ENCODE measurements at regions not wholly inside any gene's neighbourhood (a gene's known extent, or its start where the extent isn't known, plus 50 kb on each side); places are given as distances from the start of the nearest gene placed in this dataset.

DNA sequence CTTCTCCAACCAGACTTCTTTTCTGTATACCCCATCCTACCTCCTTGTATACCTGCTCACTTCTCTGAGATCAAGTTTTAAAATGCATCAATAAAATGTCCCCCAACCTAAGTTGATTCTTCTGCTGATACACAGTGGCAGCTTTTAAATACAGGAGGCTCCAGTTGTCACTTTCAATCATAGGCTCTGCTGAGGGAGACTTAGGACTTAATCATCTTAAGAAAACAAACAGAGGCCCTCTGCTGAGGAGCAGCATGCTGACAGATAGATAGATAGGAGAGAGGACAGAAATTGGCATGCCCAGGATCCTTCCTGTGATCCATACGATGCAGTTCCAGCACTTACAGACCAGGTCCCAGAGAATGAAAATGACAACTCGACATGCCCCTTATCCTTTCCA is 311.0 kb upstream of the PROX1 start:
- H3K27me3 Mint-ChIP-seq (ENCODE audit: unreplicated experiment) = no peaks in the 10 kb centered on the region
- TF ChIP-seq, protein P1, sequence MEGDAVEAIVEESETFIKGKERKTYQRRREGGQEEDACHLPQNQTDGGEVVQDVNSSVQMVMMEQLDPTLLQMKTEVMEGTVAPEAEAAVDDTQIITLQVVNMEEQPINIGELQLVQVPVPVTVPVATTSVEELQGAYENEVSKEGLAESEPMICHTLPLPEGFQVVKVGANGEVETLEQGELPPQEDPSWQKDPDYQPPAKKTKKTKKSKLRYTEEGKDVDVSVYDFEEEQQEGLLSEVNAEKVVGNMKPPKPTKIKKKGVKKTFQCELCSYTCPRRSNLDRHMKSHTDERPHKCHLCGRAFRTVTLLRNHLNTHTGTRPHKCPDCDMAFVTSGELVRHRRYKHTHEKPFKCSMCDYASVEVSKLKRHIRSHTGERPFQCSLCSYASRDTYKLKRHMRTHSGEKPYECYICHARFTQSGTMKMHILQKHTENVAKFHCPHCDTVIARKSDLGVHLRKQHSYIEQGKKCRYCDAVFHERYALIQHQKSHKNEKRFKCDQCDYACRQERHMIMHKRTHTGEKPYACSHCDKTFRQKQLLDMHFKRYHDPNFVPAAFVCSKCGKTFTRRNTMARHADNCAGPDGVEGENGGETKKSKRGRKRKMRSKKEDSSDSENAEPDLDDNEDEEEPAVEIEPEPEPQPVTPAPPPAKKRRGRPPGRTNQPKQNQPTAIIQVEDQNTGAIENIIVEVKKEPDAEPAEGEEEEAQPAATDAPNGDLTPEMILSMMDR (IDR thresholded peaks at IDR 0.05) = no peak
- no peak overlapping the region for H3K27ac Mint-ChIP-seq (ENCODE audit: unreplicated experiment)
- H3K4me1 Mint-ChIP-seq (ENCODE audit: unreplicated experiment) = no peaks in the 10 kb centered on the region
- no peaks in the 10 kb centered on the region for H3K36me3 Mint-ChIP-seq (ENCODE audit: unreplicated experiment)
- DNase-seq (ENCODE audit: extremely low spot score, unreplicated experiment) = no peak
- peaks cover 4% of the 10 kb centered on the region for H3K9me3 Mint-ChIP-seq (ENCODE audit: unreplicated experiment)
- no peak overlapping the region for H3K4me3 Mint-ChIP-seq (ENCODE audit: unreplicated experiment)

DNA sequence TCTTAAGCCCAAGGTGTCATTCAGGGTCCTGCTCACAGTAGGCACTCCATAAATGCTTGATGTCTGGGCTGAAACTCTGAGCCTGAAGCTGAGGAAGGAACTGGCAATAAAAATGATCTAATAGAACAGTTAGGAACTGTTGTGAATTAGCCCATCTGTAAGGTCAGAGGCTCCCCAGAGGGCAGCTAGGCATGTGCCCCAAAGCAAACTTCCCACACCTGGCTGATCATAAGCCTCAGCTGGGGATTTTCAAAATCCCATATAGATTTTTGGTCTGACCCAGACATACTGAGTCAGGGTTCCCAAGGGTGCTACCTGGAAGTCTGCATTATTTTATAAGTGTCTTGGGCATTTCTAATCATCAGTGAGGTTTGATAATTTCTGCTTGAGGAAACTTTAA is 309.4 kb upstream of the PROX1 start:
- H3K9me3 Mint-ChIP-seq (ENCODE audit: unreplicated experiment) = no peaks in the 10 kb centered on the region
- no peaks in the 10 kb centered on the region for H3K36me3 Mint-ChIP-seq (ENCODE audit: unreplicated experiment)
- no peak overlapping the region for H3K27ac Mint-ChIP-seq (ENCODE audit: unreplicated experiment)
- TF ChIP-seq, protein P1 (IDR thresholded peaks at IDR 0.05) = no peak
- no peak for DNase-seq (ENCODE audit: extremely low spot score, unreplicated experiment)
- no peak overlapping the region for H3K4me3 Mint-ChIP-seq (ENCODE audit: unreplicated experiment)
- H3K4me1 Mint-ChIP-seq (ENCODE audit: unreplicated experiment) = no peaks in the 10 kb centered on the region
- H3K27me3 Mint-ChIP-seq (ENCODE audit: unreplicated experiment) = no peaks in the 10 kb centered on the region

DNA sequence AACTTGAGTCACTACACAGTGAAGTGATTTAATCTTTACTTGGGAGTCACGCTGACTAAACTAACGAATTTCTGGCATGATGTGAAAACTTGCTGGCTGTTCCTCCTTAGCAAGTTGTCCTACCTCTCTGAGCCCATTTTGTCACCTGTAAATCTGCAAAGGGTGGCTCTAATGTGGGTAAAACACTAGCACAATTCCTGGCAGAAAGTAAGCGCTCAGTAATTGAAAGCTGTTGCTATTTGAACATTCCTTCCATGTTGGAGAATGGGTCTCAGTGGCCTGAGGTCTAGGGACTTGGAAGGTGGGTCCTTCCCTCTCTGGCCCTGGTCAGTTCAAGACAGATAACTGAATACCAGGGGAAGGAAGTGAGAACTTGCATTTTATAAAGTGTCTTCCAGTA is 309.0 kb upstream of the PROX1 start:
- Mint-ChIP-seq H3K9me3 (ENCODE audit: unreplicated experiment) (no peaks in the 10 kb centered on the region), H3K36me3 (ENCODE audit: unreplicated experiment) (no peaks in the 10 kb centered on the region), H3K4me3 (ENCODE audit: unreplicated experiment) (no peak overlapping the region), H3K27ac (ENCODE audit: unreplicated experiment) (no peak overlapping the region), H3K4me1 (ENCODE audit: unreplicated experiment) (no peaks in the 10 kb centered on the region), H3K27me3 (ENCODE audit: unreplicated experiment) (no peaks in the 10 kb centered on the region)
- DNase-seq (ENCODE audit: extremely low spot score, unreplicated experiment) = no peak
- TF ChIP-seq, protein P1 (IDR thresholded peaks at IDR 0.05) = no peak

DNA sequence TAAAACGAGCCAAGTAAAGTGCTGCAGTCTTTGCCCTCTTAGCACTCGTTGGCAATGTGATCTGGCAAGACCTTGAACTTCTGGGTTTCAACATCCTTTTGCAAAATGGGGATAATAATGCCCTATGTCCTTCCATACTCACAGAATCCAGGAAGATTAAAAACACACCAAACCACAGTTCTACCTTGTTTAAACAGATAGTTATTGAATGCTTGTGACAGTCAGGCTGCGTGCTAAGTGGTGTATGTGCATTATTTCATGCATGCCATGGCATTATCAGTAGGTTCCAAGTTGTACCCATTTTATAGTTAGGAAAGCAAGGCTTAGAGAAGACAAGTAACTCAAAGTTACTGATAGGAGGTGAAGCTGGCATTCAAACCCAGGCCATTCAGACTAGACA is 308.6 kb upstream of the PROX1 start:
- Mint-ChIP-seq H3K27me3 (ENCODE audit: unreplicated experiment) (no peaks in the 10 kb centered on the region), H3K9me3 (ENCODE audit: unreplicated experiment) (no peaks in the 10 kb centered on the region), H3K4me1 (ENCODE audit: unreplicated experiment) (no peaks in the 10 kb centered on the region), H3K27ac (ENCODE audit: unreplicated experiment) (no peak overlapping the region), H3K4me3 (ENCODE audit: unreplicated experiment) (no peak overlapping the region), H3K36me3 (ENCODE audit: unreplicated experiment) (no peaks in the 10 kb centered on the region)
- no peak for DNase-seq (ENCODE audit: extremely low spot score, unreplicated experiment)
- TF ChIP-seq, protein P1 (IDR thresholded peaks at IDR 0.05) = no peak

DNA sequence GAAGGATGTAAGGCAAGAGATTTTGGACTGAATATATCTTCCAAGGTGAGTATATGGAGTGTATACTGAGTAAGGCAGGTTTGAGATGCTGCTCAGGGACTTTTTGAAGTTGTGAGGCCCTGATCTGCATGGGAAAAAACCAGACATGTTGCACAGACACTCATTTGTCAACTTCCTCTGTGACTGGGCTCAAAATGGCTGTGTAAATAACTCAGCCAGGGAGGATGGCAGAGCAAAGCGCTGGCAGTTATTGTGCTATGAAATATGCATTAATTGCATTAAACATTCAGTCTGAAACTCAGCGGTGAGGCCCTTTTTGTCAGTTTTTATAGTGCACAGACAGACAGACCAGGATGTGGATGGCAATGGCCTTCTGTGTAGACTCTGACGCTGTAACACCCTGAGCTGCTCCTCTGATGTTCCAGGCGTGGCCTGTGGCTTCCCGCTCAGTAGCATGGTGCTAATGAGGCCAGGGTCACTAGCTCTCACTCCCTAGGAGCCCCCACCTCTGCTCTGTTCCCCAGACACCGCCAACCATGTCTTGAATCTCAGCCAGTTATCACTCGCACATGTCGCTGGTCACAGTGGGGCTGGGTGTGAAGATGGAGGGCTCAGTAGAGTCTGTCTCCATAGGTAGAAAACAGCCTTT is 307.0 kb upstream of the PROX1 start:
- H3K4me1 Mint-ChIP-seq (ENCODE audit: unreplicated experiment) = no peaks in the 10 kb centered on the region
- no peak overlapping the region for H3K27ac Mint-ChIP-seq (ENCODE audit: unreplicated experiment)
- no peaks in the 10 kb centered on the region for H3K9me3 Mint-ChIP-seq (ENCODE audit: unreplicated experiment)
- no peaks in the 10 kb centered on the region for H3K36me3 Mint-ChIP-seq (ENCODE audit: unreplicated experiment)
- H3K27me3 Mint-ChIP-seq (ENCODE audit: unreplicated experiment) = no peaks in the 10 kb centered on the region
- DNase-seq (ENCODE audit: extremely low spot score, unreplicated experiment) = no peak
- H3K4me3 Mint-ChIP-seq (ENCODE audit: unreplicated experiment) = no peak overlapping the region
- TF ChIP-seq, protein P1 (IDR thresholded peaks at IDR 0.05) = no peak

Measured in osteocyte (in vitro differentiated cells).